NCI-H1694 treated with DMSO at 0.1 percent for 48 hours (cell line): ENCODE measurements at regions not wholly inside any gene's neighbourhood (a gene's known extent, or its start where the extent isn't known, plus 50 kb on each side); places are given as distances from the start of the nearest gene placed in this dataset.

Experiments used
- DNase-seq: peaks from one replicate; lab custom pipeline; 2025; lab: John Stamatoyannopoulos, UW

DNA sequence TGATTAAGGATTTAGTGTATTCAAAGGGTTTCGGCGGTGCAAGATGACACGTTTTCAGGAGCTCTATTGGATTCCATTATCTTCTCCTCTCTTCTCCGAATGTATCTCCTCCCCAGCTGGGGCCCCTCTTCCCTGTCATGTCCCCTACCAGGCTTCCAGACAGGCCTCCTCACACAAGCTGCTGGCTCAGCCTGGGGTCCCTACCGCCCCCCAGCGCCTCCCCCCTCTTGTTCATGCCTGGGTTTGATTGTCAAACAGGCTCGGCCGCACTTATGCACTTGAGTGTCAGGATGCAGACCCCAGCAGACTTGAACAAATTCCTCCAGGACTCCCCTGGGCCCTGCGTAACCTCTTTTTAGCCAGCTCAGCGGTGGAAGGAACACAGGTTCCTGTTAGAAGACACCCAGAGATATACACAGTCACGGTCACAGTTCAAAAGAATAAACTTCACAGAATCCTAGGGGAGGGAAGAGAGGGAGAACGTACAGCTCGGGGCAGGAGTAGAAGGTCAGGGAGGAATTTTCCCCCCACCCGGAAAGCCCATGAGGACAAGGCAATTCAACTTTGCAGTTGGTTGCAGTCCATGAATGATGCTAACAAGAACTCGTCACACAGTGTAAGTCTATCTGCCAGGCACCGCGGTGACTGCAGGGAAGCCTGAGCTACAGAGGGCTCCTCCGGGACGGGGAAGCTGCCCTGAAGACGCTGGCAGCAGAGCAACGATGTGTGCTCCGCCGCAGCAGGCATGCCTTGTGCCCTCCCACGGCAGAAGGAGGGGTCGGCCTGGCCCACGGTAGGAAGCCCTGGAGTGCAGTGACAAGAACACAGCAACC is 560.0 kb downstream of the BNC2 start:
- DNase-seq = no peak

DNA sequence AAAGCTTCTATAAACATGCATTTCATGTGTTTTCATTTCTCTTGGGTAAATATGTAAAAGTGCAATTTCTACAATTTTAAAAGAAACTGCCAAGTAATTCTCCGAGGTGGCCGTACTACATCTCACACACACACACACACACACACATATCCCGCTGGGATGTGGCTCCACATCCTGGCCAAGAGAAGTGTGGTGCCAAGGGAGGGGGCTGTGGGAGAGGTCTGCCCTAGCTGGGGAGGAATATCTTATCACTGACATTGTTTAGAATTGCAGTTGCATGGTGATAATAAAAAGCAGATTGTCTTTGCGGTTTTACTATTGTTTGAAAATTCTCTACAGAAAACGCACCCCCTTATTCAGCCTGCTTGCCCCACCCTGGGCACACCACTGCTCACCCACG is 558.4 kb downstream of the BNC2 start:
- DNase-seq = no peak

DNA sequence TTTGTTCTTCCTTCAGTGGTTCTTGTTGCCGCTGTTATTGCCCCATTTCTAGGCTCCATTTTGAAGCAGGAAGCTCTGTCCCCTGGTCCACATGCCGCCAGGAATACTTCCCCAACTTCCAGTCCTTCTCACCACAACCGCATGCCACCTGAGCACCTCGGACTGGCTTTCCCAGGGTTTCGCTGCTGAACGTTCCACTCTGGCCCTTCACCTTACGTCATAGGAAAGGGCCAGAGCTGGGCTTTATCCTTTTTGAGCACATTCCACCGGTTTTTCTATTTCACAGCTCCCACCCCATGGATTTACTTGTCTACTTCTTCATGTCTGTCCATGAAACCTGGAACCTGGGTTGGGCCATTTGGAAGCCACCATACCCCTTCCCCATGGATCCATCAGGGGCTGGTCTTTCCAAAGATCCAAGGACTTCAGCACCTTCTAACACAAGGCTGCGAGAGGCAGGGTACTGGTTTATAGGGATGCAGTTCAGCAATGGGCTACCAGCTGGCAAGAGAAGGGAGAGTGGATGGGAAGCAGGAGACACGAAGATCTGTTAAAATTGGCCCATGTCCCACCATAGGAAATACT is 557.4 kb downstream of the BNC2 start:
- no peak for DNase-seq

DNA sequence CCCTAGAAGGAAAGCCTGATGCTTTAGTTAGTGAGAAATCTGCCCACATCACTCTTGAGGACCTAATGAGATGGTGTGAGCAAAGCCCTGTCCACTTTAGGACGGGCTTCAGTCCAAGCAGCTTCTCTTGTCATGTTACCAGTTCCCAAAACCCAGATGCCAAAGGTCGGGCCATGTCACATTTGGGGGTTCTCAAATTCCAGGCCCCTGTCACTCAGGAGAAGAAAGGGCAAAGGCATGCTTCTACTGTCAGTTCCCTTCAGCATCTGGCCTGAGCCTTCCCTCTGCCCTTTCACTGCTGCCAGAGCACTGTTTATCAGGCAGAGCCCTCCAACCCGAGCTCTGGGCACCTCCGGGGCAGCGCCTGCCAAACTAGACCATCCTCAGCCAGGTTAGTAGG is 556.0 kb downstream of the BNC2 start:
- DNase-seq = no peak

DNA sequence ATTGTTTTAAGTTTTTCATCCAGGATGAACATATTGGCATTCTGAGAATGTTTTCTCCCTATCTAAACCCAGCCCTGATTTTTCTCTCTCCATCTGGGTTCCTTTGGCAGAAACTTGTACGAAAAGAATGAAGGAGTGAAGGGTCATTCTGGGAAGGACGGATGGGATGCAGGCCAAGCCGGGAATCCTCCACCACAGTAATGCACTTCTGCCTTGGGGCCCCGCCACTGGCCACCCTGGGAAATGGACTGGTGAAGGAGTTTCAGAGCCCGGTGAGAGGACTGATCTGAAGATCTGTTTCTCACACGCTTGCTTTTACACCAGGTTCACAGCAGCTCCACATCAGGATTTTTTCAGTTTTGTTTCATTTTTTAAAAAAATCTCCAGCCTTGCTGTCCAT is 554.8 kb downstream of the BNC2 start:
- DNase-seq = no peak

DNA sequence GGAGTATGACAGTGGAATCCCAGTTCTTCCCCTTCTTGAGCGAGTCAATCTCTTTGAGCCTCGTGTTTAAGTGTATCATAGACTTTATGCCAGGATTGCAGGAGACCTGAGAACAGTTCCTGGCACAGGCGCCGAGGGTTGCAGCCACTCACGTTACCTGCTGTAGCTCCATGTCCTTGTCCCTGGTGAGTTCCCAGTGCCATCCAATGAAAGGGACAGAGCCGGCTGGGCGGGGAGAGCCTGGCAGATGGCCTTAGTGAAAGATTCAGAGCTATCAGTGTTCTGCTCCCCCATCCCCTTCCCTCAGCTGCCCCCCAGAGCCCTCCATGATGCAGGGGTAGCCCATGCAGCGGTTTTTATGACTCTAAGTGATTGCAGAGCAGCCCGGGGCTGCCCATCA is 554.0 kb downstream of the BNC2 start:
- no peak for DNase-seq

DNA sequence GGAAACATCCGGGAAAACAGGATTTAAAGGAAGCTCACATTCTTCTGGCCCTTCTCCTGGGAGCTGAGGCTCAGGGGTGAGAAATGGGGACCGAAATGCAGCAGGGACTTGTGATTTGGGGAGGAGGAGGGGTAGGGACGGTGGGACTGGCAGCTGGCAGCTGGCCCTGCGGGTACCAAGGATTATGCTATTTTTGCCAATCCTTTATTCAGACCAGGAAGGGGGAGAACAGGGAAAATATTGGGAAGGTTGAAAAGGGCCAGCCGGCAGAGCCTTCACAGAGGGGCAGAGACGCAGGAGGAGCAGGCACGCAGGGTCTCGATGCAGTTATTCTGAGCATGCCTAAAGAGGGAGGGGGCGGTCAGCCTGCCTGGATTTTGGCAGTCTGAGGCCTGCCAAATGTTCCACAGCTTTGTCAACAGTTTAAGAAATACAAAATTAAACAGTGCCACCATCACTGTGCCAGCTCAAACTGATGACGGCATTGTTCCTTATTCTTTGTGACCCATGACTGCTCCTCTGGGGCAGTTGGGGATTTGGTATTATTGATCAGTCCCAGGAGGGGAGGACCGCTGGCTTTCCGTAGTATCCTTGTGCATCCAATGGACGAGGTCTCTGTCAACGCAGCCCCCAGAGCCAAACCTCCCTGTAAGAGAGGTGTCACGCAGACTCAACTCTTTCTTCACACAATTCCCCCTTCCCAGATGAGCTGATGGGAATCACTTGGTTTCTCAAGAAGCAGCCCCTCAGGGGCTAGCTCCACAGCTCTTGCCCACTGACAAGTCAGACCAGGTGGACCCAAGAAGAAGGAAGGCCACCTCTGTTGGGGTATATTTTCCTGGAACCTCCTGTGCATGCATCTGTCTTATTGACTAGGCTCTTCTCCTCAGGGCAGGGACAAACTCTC is 553.3 kb downstream of the BNC2 start:
- no peak for DNase-seq

DNA sequence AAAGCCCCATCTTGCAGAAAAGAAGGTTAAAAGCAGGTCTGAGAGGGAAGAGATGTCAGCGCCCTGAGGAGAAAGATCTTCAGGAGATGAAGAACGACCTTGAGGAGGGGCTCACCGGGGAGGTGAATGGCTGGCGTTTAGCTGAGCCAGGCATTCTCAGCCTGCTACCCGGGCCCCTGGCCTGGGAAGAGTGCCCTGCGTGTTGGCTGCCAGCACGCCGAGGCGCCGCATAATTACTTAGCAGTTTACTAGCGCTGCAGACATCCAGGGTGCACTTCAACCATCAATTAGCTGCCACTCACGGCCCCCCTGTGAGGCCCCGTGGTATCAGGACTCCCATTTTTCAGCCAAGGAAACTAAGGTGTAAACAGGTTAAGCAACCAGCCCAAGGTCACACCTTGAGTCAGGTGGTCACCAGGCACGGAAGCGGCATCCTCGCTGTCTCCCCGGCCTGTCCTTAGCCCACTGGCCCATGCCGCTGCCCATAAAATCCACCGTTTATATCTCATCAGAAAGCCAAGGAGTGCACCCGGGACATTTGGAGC is 551.9 kb downstream of the BNC2 start:
- DNase-seq = no peak

DNA sequence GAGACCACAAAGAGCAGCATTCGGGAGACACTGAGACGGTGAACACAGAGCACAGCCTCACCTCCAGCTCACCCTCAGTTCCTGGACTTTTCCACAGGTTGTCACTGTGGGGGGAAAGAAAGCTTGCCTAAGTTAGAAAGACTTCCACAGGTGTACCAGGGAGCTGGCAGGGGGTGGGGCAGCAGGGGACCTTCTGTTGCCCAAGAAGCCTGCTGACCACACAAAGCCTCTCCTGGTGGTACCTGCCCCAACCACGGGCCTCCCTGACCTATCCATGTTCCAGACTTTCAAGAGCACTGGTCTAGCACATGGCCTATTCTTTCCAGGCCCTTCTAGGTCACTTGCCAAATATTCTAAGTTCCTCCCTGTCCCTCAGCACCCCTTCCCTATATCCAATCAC is 550.8 kb downstream of the BNC2 start:
- no peak for DNase-seq

DNA sequence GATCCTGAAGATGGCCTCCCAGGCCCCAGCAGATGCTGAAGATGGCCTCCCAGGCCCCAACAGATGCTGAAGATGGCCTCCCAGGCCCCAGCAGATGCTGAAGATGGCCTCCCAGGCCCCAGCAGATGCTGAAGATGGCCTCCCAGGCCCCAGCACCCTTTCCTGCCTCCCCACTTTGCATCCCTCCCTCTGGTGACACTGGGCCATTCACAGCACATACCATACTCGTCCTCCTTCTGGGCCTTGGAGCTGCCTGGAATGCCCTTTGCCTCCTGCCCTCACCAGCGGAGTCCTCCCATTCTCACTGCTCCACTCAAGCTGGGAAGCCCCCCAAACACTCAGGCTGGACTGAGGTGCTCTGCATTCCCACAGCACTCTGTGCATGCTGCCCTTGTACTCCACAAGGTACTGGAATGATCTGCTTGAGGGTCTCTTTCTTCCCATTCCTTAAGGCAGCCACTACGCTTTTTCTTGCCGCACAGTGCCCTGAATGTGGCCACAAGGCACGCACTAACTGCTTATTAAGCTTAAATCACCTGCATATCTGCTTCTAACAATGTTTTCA is 550.0 kb downstream of the BNC2 start:
- DNase-seq = no peak

DNA sequence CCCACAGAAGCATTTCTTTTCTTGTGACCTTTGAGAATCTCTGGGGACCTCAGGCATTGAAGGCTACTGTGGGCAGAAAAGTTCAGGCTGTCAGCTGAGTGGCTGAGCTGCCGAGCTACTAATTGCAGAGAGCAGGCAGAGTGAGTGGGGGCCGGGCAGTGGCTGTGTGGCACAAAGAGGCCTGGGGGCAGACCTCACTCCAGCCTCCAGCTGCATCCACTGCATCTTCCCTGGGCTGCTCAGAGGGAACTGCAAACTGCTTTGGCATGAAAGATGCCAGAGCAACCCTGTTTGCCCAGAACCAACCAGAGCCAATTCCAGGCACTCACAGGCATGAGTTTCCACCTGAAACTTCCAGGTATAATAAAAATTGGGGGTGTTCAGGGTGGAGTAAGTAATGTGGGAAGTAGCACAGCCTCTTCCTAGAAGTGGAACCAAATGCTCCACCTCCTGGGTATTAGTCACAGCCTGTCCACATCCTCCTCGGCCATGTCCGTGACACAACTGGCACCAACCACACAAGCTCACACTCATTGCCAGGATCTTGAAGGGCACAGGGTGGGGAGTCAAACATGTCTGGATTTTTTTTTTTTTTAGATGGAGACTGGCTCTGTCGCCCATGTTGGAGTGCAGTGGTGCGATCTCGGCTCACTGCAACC is 548.9 kb downstream of the BNC2 start:
- no peak for DNase-seq

DNA sequence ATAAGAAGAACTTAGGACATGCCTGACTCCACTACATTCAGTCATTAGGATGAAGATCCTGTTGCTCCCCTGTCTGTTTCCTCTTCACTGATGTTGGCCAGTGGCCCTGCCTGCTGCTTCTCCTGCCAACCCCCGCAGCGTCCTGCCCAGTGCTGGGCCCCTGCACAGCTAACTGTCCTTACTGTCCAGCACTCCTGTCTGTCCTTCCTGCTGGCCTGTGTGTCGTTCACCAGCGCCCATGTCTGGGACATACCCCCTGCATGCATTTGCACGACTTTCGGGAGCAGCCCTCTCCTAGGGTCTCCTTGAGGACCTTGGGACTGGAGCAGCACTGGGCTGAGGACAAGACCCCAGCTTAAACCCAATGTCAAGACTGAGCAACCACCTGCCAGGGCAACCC is 547.6 kb downstream of the BNC2 start:
- DNase-seq = no peak

DNA sequence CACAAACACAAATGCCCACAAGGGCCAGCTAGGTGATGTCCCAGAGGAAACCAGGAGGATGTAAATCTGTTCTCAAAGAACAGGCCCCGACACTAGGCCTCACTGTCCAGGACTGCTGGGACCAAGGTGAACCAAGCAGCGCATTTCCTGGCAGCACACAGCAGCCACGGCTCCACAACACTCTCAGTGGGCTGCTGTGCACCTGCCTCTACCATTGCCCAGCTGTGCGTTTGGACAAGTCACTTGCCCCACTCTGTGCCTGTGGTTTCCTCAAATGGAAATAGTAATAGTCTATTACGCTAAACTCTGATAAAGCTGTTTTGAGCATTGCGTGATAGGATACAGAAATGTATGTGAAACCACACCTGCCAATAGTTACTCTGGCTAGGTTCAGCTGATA is 544.5 kb downstream of the BNC2 start:
- no peak for DNase-seq

DNA sequence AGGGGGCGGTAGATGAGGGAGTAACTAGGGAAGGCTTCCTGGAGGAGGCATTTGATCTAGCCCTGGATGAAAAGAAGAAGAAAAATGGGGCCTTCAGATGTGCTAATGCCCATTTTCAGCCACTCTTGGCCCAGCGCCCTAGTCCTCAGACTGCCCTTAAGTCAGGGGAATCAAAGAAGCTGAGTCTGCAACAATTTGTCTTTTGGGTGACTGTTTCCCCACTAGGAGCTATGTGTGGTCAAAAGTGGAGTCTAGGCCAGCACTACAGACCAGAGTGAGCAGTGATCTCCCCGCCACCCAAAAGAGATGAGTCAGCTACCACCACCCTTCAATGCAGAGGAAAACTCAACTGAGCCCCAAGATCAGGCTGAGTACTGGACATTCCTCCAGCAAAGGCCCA is 542.1 kb downstream of the BNC2 start:
- no peak for DNase-seq

DNA sequence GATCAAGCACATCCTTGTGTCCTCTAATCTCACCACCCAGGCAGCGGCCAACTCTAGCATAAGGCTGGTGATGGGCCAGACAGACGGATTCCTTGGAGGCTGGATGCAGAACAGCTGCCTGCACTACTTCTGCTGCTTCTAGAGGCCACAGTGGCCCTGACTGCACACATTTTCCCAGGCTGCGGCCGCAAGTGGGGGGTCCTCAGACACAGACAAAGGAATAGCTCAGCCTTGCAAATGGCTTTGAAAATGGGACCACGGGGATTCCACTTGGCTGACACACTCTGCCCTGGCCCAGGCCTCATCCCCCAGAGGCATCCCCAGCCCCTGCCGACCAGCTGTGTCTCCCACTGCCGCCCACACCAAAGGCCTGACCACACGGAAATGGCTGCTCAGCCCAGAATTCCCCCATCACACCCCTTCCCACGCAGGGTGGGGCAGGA is 540.8 kb downstream of the BNC2 start:
- no peak for DNase-seq

DNA sequence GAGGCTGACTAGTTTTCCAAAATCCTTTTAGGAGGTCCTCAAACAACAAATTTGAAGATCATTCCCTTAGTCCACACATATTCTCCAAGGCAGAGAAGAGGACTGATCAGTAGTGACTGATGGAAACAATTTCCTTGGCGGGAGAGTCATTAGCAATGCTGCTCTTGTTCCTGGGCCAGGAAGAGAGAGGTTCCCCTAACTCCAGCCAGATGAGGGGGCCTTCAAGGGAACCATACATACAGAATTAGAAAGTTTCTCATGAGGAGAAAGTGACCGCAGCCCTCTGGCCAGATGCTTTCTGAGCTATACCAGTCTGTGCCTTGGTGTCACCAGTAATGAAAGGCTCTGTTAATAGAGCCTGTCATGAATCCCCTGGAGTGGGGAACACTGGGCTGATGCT is 539.4 kb downstream of the BNC2 start:
- no peak for DNase-seq

DNA sequence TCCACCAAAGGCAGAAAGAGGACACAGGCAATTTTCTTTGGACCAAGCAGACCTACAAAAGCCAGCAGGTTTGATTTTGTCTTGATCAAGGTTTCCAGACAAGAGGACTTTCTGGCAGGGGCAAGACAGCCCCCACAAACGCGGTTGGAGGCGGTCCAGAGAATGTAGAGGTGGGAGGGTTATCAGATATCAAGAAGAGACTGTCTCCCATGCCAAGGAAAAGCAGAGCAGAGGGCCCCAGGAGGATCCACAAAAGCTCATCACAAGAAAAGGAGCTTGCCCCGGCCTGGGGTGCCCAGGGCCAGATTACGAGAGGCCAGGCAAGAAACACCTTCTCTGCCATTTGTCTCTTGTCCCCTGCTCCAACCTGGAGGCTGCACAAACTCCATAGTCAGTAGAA is 538.9 kb downstream of the BNC2 start:
- DNase-seq = no peak

DNA sequence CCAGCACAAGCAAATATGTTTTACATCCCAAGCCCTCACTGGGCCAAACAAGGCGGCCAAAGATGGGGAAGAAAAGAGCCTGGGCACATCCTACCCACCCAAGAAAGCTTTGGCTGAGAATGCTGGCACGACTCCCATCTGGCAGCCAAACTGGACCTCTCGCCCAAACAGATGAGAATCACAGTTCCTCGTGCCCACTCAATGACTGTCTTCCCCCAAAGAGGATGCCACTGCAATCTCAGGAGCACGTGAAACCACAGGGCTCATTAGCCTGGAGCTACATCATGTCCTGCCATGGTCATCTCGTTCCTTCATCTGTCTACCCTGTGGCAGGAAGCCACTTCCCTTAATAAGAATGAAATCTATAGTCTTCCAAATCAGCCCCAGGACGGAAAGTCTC is 536.8 kb downstream of the BNC2 start:
- no peak for DNase-seq

DNA sequence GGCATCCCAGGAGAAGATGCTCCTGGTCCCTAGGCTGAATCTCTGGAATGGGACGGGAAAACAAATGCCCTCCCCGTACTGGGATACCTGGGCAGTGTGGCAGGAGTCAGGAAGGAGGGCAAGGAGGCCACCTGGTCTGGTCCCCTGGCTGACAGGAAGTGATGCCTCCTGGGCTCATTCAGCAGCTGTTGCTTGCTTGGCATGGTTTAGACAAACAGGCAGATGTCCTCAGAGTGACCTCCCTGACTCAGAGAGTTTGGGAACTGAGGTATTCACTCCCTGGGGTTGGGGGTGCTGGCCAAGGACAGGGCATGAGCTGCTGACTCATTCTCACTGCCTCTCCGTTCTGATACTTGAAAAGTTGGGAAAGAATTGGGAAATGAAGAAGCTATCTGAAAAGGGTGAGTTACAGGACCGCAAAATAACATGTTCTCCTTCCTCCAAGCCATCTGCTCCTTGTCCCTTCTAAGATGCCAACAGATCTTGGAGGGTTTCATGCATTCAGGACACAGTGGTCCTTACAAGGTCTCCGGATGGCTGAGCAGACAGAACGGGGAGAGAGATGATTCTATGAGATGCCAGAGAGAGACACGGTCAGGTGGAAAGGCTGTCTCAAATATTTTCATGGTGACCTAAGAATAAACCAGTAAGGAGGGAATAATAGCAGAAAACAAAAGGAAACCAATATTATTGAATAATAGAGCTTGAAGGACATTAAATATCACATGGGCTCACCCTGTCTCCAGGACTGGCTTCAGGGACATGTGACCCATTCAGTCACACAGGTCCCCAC is 534.5 kb downstream of the BNC2 start:
- DNase-seq = no peak

DNA sequence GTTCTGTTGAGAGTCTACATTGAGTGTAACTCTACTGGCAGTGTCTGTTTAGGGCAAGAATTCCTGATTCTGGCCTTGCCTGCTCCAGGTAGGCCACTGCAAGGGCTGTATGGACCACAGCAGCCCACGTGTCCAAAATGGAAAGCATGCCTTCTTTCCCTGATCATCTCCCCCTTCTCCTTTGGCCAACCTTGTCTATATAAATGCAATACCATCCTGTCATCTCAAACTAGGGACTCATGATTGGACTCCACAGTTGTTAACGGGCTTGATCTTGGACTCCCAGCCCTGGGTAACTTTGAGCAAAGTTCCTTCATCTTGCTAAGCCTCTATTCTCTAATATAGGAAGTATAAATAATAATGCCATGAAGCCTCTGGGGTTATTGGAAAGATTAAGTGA is 533.6 kb downstream of the BNC2 start:
- no peak for DNase-seq
